ENCODE measurements at regions not wholly inside any gene's neighbourhood (a gene's known extent, or its start where the extent isn't known, plus 50 kb on each side); places are given as distances from the start of the nearest gene placed in this dataset.

GRCh38 chr17:79443026-79443425, 167.8 kb downstream of the RBFOX3 start:
- no peak for DNase-seq

- no peak for DNase-seq
Measured at GRCh38 chr17:79441356-79442160, 169.3 kb downstream of the RBFOX3 start.

- no peak for DNase-seq
Measured at GRCh38 chr17:79440251-79440650, 170.6 kb downstream of the RBFOX3 start.

- DNase-seq = no peak
Measured at GRCh38 chr17:79439493-79439892, 171.4 kb downstream of the RBFOX3 start.

- no peak for DNase-seq
Measured at GRCh38 chr17:79438546-79439334, 172.1 kb downstream of the RBFOX3 start.

GRCh38 chr17:79438058-79438457, 172.8 kb downstream of the RBFOX3 start:
- no peak for DNase-seq

GRCh38 chr17:79437081-79437480, 173.8 kb downstream of the RBFOX3 start:
- DNase-seq = no peak

GRCh38 chr17:79435962-79436361, 174.9 kb downstream of the RBFOX3 start:
- DNase-seq = no peak

- no peak for DNase-seq
Measured at GRCh38 chr17:79435296-79435695, 175.6 kb downstream of the RBFOX3 start.

GRCh38 chr17:79434215-79434614, 176.6 kb downstream of the RBFOX3 start:
- DNase-seq = no peak

GRCh38 chr17:79433379-79433778, 177.5 kb downstream of the RBFOX3 start:
- no peak for DNase-seq

- no peak for DNase-seq
Measured at GRCh38 chr17:79431175-79431574, 179.7 kb downstream of the RBFOX3 start.

- no peak for DNase-seq
Measured at GRCh38 chr17:79429864-79430494, 180.9 kb downstream of the RBFOX3 start.

- DNase-seq = no peak
Measured at GRCh38 chr17:79428988-79429387, 181.9 kb downstream of the RBFOX3 start.

- no peak for DNase-seq
Measured at GRCh38 chr17:79427621-79428539, 183.0 kb downstream of the RBFOX3 start.

GRCh38 chr17:79425686-79426085, 185.2 kb downstream of the RBFOX3 start:
- no peak for DNase-seq

GRCh38 chr17:79424471-79425185, 186.2 kb downstream of the RBFOX3 start:
- no peak for DNase-seq

GRCh38 chr17:79423811-79424465, 186.9 kb downstream of the RBFOX3 start:
- no peak for DNase-seq

GRCh38 chr17:79422236-79422635, 188.6 kb downstream of the RBFOX3 start:
- DNase-seq = no peak

- no peak for DNase-seq
Measured at GRCh38 chr17:79420318-79421243, 190.3 kb downstream of the RBFOX3 start.
